ENCODE measurements at regions not wholly inside any gene's neighbourhood (a gene's known extent, or its start where the extent isn't known, plus 50 kb on each side); places are given as distances from the start of the nearest gene placed in this dataset.
"Not testable (repeated sequence)": the region's sequence is repeated elsewhere in the genome, so short reads cannot be mapped to it uniquely, and the experiment has no call there.

DNA sequence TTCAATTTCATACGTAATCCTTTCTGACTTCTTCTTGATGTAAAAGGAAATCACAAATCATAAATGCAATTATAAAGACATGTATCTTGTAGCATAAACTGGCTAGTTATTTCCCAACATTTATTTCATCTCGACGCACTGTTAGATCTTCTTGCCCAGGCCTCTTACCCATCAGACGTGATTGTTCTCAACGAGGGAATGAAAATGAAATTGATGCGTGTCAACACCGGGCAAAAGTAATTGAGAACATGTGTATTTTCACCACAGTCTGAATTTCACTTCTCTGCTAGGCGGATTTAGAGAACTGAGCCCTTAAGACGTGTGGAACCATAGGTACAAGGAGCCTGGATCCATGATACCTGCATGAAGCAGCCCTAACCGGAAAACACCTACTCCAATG is 519.7 kb downstream of the KCNT2 start:
- no peak for DNase-seq (ENCODE audit: low spot score)

DNA sequence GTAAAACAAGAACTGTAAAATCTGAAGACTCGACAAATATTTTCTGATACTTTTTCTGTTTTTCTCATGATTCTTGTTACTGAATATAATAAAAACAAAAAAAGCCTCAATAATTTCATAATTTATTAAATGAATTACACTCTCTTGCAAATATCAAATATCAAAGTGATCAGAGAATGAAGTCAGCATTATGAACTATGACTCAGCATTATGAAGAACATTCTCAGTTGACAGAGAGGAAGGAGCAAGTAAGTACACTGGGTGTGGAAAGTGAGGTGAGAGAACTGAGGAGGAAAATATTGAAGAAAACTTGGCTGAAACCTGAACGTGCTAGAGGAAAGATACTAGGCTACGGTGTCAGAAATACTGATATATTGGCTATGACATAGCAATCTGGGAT is 529.5 kb downstream of the KCNT2 start:
- no peak for DNase-seq (ENCODE audit: low spot score)

DNA sequence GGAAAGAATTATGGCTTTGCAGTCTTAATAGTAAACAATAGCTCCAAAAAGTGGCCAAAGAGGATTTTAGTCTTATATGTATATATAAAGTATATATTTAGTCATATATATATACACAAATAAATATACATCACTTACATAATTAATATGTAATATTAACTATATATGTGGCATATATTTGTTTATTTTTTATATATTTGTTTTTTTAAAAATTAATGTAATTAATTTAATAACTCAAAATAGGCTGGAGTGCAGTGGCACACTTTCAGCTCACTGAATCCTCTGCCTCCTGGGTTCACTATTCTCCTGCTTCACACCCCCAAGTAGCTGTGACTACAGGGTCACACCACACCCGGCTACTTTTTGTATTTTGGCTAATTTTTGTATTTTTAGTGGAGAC is 532.6 kb downstream of the KCNT2 start:
- DNase-seq (ENCODE audit: low spot score) = no peak

DNA sequence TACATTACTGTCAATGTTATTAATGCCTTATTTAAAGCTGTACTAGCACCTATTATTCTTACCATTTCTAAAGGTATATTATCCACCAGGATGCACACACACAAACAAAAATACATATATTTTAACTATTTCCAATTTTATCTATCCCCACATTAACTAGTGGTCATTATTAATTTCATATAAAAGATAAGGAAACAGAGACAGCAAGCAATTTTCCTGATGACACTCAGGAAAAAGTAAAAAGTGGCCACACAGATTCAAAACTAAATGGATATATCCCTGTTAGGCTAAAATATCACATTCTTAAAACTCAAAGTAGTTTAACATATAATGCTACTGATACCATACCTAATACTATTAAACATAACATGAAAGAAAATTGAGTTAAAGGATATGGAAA is 534.1 kb downstream of the KCNT2 start:
- no peak for DNase-seq (ENCODE audit: low spot score)

DNA sequence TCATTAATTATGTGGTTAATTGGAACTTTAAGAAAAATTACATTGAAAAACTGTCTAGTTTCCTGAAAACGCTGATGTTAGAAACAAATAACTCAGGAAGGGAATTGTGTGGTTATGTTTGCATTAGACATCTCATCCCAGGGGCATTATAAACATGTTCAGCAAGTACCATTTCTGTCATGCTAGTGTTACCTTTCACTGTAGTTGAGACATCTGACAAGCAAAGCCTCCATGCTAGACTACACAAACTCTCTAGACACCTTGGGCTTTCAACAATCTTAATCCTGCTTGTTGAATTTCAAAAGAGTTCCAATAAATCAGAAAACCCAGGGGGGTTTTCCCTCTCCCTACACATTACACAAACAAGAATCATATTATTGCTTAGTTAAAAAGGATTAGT is 536.8 kb downstream of the KCNT2 start:
- no peak for DNase-seq (ENCODE audit: low spot score)

DNA sequence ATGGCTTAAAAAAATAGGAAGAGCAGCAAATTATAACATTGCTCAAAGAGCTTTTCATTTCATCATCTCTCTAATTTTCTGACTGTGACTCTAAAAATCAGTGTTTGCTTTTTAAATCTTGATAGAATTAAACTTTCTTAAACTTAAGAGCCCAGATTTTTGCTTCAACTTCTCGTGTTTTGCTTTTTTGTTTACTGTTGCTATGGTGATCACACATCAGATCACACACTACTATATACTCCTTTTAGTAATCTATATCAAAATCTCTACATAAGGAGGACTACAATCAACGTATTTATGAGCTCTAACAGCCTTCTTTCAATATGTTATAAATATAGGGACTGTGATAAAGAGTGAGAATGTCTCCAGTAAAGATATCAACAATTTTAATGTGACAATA is 537.3 kb downstream of the KCNT2 start:
- no peak for DNase-seq (ENCODE audit: low spot score)

DNA sequence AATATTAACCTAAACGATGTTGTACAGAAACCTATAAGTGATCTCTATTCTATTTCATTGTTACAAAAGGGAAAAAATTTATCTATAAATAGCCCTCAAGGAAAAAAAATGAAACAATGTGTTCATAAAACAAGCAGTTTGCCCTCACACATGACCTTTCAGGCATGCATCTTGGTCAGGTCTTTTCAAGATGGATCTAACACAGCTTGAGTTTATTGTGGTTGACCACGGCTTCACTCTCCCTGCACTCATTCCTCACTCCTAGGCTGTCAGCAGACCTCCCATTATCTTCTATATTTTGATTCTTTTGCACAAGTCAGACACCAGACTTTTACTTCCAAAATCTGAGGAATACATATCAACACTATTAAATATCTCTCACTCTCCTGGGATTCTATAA is 544.3 kb downstream of the KCNT2 start:
- no peak for DNase-seq (ENCODE audit: low spot score)

DNA sequence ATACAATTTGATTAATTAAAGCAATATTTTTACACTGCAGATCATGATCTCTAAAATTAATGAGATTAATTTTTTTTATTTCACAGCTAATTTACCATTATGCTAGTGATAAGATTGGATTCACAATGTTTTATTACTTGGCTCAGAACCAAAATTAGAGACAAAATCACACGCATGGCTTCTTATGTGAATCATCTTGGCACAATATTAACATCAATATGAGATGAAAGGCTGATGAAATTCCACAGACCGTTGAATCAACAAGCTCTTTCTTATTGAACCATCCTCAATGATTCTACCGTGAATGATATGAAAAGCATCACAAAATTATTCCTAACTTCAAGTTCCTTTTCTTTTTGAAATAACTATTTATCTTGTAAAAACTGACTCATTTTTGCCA is 544.9 kb downstream of the KCNT2 start:
- no peak for DNase-seq (ENCODE audit: low spot score)

DNA sequence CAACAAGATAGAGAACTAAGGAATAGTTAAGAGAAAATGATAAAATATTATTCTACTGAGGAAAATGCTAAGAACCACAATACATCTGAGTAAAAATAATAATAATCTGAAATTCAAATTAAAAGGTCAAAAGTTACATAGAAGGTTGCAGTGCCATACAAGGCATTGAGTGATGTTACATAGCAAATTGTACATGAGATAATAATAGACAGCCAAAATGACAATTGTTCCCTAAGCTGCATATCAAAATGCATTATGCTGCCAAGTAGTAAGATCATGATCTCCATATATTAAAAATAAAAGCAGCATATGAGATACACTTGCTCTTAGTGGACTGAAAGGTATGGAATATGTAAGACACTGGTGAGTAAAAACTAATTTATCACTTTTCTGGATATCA is 547.7 kb downstream of the KCNT2 start:
- DNase-seq (ENCODE audit: low spot score) = no peak

DNA sequence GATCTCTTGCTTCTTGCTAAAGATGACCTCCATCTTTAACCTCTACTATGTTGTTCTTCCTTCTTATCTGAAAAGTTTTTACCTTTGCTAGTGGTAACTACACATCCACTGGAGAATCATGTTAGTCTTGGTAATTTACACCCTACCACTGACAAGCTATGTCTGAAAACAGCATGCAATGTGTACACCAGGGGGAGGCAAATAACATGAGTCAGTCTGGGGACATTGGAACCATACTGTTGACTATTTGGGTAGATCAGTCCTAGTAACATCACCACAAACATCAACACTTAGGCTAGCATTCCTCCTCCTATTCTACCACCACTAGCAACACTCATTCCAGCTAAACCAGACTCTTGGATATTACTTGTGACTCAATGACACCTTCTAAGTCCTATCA is 549.0 kb downstream of the KCNT2 start:
- no peak for DNase-seq (ENCODE audit: low spot score)

DNA sequence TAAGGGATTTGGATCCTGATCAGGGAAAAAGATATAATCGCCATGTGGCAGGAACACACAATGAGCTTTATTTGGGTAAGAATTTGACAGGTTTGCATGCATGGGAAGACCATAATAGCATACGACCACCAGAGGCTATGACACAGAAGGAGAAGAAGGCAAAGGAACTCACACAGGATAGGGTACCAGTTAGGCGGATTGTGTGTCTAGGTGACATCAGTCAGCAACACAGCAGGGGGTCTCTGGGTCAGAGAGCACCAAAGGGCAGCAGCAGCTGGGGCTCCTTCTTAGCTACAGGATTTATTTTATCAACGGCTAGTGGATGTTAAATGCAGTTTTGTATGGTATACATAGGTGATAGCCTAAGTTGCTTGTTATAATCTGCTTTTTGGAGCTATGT is 551.3 kb downstream of the KCNT2 start:
- no peak for DNase-seq (ENCODE audit: low spot score)

DNA sequence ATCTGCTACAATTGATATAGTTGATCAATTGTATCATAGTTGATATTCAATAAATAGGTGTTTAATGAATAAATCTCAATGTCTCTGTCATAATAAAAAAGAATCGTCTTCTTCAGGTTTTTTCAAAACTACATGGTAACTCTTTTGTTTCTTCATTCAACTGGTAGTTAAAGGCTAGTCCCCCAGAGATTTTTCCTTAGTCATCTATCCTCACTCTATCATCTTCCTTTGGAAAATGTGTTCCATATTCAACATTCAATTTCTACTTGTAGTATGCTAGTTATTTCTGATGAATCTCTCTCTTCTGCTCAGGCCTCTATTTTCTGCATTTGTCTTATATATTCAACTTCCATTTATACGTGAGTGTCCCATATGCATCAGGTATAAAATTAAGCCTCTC is 558.8 kb downstream of the KCNT2 start:
- DNase-seq (ENCODE audit: low spot score) = no peak

DNA sequence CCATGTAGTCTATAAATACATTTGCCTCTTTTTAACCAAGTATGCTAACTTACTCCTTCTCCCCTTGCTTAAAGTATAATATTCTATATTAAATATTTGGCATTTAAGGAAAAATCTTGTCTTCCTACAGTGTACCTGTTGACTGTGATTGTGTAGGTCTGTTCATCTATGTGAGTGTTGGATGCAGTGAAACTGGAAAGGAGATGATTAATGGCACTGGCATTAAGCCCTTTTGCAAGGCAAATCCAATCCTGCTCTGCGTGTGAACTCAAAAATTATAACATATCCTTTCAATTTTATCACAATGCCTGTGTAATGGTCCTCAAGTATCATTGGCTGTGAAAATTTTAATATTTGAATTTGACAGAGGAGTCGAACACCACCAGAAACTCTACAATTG is 565.0 kb downstream of the KCNT2 start:
- DNase-seq (ENCODE audit: low spot score) = no peak

DNA sequence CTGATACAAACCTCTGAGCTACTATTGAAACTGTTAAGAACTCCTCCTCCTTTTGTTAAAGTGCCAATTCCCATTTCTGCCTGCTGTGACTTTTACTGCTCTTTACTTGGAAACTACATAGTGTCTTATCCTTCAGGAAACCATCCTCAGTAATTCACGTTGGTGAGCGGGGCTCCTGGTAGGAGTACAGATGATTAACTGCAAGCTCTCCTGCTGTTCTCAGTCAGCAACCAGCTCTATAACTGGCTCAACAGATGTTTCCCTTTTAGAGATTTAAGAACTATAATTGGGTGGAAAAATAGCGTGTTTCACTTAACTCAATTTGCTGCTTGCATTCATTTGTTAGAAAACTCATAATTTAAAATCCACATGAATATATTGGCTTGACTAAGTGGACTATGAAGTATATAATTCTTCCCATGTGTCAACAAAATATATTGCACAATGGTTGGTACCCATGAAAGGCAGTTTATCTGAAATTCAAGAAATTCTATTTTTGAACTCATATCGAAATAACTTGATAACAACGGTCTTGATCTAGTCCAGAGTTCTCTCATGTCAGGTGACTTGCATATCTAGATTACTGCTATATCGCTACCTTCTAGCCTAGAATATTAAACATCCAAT is 574.0 kb downstream of the KCNT2 start:
- DNase-seq (ENCODE audit: low spot score) = no peak

DNA sequence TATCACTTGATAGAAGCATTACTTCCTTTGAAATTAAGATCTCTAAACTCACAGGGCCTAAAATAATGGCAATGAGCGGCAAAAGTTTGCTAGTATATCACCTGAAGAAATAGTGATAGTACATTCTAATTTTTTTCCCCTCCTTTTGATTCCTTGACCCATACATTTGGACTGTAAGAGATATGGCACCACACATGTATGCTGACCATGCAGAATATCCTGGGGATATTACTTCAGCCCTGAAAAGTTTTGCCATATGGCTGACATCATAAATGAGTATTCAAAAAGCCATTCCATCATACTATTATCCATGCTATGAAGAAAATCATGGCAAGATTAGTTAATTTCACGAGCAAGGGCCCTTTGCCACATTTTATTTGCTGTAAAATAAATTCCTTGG is 576.9 kb downstream of the KCNT2 start:
- DNase-seq (ENCODE audit: low spot score) = not testable (repeated sequence)

DNA sequence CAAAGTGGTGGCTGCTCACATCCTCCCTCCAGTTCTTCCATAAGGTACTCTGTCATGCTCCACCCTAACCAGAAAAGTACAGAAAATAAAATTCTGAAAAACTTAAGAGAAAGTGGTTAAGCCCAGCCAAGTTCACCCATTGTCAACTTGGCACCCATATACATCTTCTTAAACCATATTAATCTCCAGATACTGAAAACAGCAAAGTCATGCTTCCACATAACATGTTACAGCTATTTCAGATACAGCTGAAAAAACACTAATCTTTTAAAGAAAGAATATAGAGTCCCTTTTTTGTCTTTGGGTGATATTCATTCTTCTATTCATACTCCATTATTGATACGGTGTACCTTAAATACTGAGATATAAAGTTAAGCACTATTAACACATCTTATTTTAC is 577.8 kb downstream of the KCNT2 start:
- no peak for DNase-seq (ENCODE audit: low spot score)

DNA sequence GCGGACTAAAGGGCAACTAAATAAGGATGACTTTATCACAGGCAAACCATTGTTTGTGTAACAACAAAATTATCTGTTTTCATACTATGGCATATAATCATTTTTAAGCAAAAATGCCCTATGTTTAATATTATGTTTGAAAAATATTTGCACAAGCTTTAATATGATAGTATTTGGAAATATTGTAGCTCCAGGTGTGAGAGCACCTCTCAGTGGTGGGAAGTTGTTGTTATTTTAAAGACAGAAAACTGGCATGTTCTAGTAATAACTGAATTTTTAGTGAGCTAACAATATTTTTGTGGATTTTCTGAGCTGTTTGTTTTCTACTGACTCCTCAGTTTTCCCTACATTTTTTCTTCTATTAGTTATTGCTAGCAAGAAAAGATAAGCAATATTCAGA is 578.8 kb downstream of the KCNT2 start:
- no peak for DNase-seq (ENCODE audit: low spot score)

DNA sequence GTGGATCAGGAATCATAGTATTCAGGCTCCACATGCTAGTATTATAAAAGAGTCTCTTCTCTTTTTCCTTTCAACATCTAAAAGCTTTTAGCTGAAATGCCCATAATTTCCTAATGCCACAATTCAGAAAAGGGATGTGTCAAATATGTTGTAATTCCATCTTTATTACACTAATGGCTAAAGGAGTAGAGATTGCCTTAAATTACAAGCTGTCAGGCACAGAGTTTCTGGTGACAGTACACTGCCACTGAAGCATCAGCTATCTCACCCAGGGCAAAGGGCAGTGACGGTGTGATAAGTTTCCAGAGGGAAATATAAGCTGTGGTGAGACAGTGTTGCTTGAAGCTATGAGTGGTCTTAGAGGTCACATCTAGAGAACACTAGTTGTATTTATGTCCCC is 581.1 kb downstream of the KCNT2 start:
- DNase-seq (ENCODE audit: low spot score) = no peak

DNA sequence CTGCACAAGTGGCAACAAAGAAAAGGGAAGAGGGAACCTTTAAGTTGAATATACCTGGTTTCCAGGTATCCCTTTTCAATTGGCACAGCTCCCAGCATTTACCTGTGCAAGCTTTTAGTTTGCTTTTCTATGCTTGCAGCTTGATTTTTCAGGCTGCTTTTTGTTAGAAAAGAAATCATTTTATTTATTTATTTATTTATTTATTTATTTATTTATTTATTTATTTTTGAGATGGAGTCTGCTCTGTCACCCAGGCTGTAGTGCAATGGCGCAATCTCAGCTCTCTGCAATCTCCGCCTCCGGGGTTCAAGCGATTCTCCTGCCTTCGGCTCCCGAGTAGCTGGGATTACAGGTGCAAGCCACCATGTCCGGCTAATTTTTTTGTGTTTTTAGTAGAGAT is 587.1 kb downstream of the KCNT2 start:
- not testable (repeated sequence) for DNase-seq (ENCODE audit: low spot score)

DNA sequence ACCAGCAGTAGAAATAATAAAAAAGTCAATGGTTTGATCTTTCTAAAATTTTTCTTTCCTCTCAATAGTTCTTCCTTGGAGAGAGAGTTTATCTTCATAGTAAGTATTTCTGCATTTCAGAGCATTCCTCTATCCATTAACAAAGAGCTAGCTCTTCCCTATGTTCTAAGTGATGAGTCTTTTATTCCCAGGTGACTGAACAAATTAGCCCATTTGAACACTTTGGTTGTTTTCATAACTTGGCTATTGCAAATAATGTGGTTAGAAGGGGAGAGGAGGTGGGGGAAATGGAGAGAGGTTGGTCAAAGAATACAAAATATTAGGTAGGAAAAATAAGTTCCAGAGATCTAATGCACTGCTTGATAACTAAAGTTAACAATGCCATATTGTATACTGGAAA is 598.9 kb downstream of the KCNT2 start:
- DNase-seq (ENCODE audit: low spot score) = no peak

DNA sequence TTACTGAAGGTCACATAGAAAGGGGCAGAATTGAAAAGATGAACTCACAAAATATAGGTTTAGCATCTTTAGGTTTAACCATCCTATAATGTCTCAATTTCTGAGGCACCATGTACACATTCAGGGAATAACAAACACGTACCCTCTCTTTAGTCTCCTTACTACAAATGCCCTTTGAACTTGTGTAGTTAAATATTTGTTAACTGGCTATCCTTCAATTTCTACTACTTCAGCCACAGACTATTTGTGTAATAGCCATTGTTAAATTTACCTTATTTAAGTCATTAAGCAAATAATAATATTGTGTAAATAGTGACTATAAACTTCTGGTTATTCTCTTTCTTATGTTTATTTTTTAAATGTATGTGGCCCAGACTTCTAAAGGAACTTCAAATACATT is 600.5 kb downstream of the KCNT2 start:
- peak; percentile 8 for DNase-seq (ENCODE audit: low spot score)

DNA sequence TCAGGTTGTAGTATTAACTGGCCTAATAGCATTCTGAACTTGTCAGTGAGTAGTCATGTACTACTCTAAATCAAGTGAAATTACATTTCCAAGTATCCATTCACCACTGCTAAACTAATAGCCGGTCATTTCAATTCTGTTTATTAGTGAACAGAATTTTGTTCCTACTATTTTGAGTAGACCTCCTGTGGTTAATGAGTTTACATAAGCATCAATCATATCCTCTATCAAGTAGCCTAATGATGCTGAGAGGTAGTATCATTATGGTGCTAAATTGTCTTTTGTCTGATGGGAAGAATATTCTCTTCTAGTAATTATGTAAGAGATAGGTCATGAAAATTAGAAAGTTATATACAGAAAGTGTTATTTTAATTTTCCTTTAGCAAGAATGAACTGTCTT is 602.8 kb downstream of the KCNT2 start:
- no peak for DNase-seq (ENCODE audit: low spot score)

DNA sequence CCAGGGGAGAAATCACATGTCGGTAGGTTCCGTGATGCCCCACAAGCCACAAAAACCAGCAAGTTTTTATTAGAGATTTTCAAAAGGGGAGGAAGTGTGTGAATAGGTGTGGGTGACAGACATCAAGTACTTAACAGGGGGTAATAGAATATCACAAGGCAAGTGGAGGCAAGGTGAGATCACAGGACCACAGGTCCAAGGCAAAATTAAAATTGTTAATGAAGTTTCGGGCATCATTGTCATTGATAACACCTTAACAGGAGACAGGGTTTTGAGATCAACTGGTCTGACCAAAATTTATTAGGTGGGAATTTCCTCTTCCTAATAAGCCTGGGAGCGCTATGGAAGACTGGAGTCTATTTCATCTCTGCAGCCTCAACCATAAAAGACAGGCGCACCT is 603.9 kb downstream of the KCNT2 start:
- not testable (repeated sequence) for DNase-seq (ENCODE audit: low spot score)

DNA sequence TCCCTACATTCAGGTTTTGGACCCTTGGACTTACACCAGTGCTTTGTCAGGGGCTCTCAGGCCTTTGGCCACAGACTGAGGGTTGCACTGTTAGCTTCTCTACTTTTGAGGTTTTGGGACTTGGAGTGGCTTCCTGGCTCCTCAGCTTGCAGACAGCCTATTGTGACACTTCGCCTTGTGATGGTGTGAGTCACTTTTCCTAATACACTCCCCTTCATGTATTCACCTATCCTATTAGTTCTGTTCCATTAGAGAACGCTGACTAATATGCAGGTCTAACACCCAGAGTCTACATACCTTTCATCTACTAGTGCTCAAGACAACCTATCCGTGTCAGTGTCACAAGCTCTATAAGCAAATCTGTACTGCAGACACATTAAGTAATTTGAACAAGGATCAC is 605.3 kb downstream of the KCNT2 start:
- no peak for DNase-seq (ENCODE audit: low spot score)

DNA sequence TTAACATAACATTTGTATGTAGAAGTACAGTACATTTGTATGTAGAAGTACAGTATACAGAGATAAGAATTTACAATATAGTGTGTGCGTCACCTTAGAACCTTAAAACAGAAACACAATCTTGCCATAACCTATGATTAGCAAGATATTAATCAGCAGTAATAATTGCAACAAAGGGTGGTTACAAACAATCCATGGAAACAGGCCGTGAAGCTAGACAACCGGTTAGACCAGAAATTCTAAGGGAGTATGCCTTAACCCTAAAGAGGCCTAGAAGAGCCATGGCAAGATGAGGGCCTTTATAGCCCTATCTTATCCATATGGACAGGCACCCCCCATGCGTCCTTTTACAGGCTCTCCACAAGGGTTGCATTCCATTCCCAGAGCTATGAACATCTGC is 605.9 kb downstream of the KCNT2 start:
- not testable (repeated sequence) for DNase-seq (ENCODE audit: low spot score)
